ENCODE measurements at regions not wholly inside any gene's neighbourhood (a gene's known extent, or its start where the extent isn't known, plus 50 kb on each side); places are given as distances from the start of the nearest gene placed in this dataset.

GRCh38 chr1:238141353-238141752 is 250.6 kb upstream of the ZP4 start:
- DNase-seq: no peak

- peak; percentile 1 for DNase-seq
Measured at GRCh38 chr1:238139713-238140112, 249.0 kb upstream of the ZP4 start.

GRCh38 chr1:238138059-238138626 is 247.4 kb upstream of the ZP4 start:
- DNase-seq: no peak

GRCh38 chr1:238135708-238136664 is 245.3 kb upstream of the ZP4 start:
- DNase-seq: no peak

GRCh38 chr1:238129677-238130076 is 239.0 kb upstream of the ZP4 start:
- no peak for DNase-seq

- DNase-seq: no peak
Measured at GRCh38 chr1:238123201-238123600, 232.5 kb upstream of the ZP4 start.

- DNase-seq: peak; percentile 10
Measured at GRCh38 chr1:238119861-238120260, 229.1 kb upstream of the ZP4 start.

- DNase-seq: peak; percentile 11
Measured at GRCh38 chr1:238119060-238119459, 228.3 kb upstream of the ZP4 start.

GRCh38 chr1:238115852-238116251 is 225.1 kb upstream of the ZP4 start:
- no peak for DNase-seq

- no peak for DNase-seq
Measured at GRCh38 chr1:238112952-238113621, 222.4 kb upstream of the ZP4 start.

- DNase-seq: no peak
Measured at GRCh38 chr1:238111516-238111915, 220.8 kb upstream of the ZP4 start.

GRCh38 chr1:238111081-238111480 is 220.4 kb upstream of the ZP4 start:
- DNase-seq: no peak

GRCh38 chr1:238108417-238108816 is 217.7 kb upstream of the ZP4 start:
- DNase-seq: no peak

GRCh38 chr1:238107322-238107721 is 216.6 kb upstream of the ZP4 start:
- DNase-seq: peak; percentile 5

GRCh38 chr1:238104752-238105151 is 214.0 kb upstream of the ZP4 start:
- DNase-seq: no peak

- DNase-seq: no peak
Measured at GRCh38 chr1:238101923-238102322, 211.2 kb upstream of the ZP4 start.

GRCh38 chr1:238099871-238100270 is 209.1 kb upstream of the ZP4 start:
- DNase-seq: peak; percentile 38

- no peak for DNase-seq
Measured at GRCh38 chr1:238089615-238090014, 198.9 kb upstream of the ZP4 start.

- no peak for DNase-seq
Measured at GRCh38 chr1:238088560-238089290, 198.0 kb upstream of the ZP4 start.

GRCh38 chr1:238073991-238074390 is 183.3 kb upstream of the ZP4 start:
- DNase-seq: no peak

- DNase-seq: no peak
Measured at GRCh38 chr1:238071061-238071460, 180.3 kb upstream of the ZP4 start.

GRCh38 chr1:238063454-238063853 is 172.7 kb upstream of the ZP4 start:
- peak; percentile 79 for DNase-seq

GRCh38 chr1:238061967-238062613 is 171.4 kb upstream of the ZP4 start:
- peak; percentile 51 for DNase-seq
